ENCODE measurements at regions not wholly inside any gene's neighbourhood (a gene's known extent, or its start where the extent isn't known, plus 50 kb on each side); places are given as distances from the start of the nearest gene placed in this dataset.

- no peak for TF ChIP-seq CTCF (IDR thresholded peaks at IDR 0.05)
- no peak for TF ChIP-seq POLR2A (IDR thresholded peaks at IDR 0.05)
Measured at GRCh38 chr5:123273095-123273494, 150.1 kb downstream of the CEP120 start.

All from vagina (tissue), 2 donors.